ENCODE measurements at regions not wholly inside any gene's neighbourhood (a gene's known extent, or its start where the extent isn't known, plus 50 kb on each side); places are given as distances from the start of the nearest gene placed in this dataset.
"Not testable (repeated sequence)": the region's sequence is repeated elsewhere in the genome, so short reads cannot be mapped to it uniquely, and the experiment has no call there.

DNA sequence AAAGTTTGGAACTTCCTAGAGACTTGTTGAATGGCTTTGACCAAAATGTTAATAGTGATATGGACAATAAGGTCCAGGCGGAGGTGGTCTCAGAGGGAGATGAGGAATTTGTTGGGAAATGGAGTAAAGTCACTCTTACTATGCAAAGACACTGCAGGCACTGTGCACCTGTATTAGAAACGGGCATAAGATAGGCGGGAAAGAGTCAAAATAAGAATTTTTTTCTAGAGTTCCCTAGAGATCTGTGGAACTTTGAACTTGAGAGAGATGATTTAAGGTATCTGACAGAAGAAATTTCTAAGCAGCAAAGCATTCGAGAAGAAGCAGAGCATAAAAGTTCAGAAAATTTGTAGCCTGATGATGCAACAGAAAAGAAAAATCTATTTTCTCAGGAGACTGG is 144.4 kb upstream of the C1QTNF3 start:
- TF ChIP-seq CTCF, POLR2A, EP300 (IDR thresholded peaks at IDR 0.05): not testable (repeated sequence)

Measured in tibial nerve (tissue), 4 donors.